ENCODE measurements at regions not wholly inside any gene's neighbourhood (a gene's known extent, or its start where the extent isn't known, plus 50 kb on each side); places are given as distances from the start of the nearest gene placed in this dataset.

DNA sequence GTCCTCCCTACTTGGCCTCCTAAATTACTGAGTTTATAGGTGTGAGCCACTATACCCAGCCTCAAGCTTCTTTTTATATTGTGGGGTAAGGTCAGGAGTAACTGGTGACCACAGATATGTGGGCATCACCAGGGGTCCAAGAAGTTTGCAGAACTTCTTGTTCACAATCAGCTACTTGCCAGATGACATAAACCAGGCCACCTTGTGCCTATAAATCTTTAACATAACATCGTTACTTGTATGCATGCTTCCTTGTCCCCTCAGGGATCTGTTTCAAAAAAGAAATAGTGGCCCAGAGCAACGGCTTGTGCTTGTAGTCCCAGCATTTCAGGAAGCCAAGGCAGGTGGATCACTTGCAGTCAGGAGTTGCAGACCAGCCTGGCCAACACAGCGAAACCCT is 115.1 kb upstream of the FAM174B start:
- TF ChIP-seq, protein P1, sequence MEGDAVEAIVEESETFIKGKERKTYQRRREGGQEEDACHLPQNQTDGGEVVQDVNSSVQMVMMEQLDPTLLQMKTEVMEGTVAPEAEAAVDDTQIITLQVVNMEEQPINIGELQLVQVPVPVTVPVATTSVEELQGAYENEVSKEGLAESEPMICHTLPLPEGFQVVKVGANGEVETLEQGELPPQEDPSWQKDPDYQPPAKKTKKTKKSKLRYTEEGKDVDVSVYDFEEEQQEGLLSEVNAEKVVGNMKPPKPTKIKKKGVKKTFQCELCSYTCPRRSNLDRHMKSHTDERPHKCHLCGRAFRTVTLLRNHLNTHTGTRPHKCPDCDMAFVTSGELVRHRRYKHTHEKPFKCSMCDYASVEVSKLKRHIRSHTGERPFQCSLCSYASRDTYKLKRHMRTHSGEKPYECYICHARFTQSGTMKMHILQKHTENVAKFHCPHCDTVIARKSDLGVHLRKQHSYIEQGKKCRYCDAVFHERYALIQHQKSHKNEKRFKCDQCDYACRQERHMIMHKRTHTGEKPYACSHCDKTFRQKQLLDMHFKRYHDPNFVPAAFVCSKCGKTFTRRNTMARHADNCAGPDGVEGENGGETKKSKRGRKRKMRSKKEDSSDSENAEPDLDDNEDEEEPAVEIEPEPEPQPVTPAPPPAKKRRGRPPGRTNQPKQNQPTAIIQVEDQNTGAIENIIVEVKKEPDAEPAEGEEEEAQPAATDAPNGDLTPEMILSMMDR (IDR thresholded peaks at IDR 0.05; ENCODE audit: low read depth, low read length): no peak
- TF ChIP-seq POLR2A (IDR thresholded peaks at IDR 0.05; ENCODE audit: extremely low read depth, insufficient read length): no peak
